Vagina (tissue), 2 donors: ENCODE measurements at regions not wholly inside any gene's neighbourhood (a gene's known extent, or its start where the extent isn't known, plus 50 kb on each side); places are given as distances from the start of the nearest gene placed in this dataset.

Experiments
- DNase-seq, 2 donors: peaks; one replicate each; pipeline ENCODE4 v3.0.0-alpha.2; 2017; ENCODE audit errors: extremely low spot score in 2 of 2
- H3K27ac ChIP-seq: fragments of 200-600 bp; sonication (generic); one replicate; pipeline ENCODE4 v1.5.1; 2019
- H3K27me3 ChIP-seq: fragments of 200-600 bp; sonication (generic); one replicate; pipeline ENCODE4 v1.5.1; 2019
- H3K36me3 ChIP-seq, 2 donors: fragments of 200-600 bp; sonication (generic); one replicate each; pipeline ENCODE4 v1.5.1; 2017 to 2019
- H3K4me1 ChIP-seq: fragments of 200-600 bp; sonication (generic); one replicate; pipeline ENCODE4 v1.5.1; 2019
- H3K4me3 ChIP-seq, 2 donors: fragments of 200-600 bp; sonication (generic); 1 replicate in 1 of 2; 2 replicates in 1 of 2; pipeline ENCODE4 v1.5.1; 2016 to 2019
- H3K9me3 ChIP-seq: fragments of 200-600 bp; sonication (generic); one replicate; pipeline ENCODE4 v1.5.1; 2019
- CTCF ChIP-seq, 3 experiments: fragments of 450-650 bp in 2 of 3; fragments of 200-600 bp in 1 of 3; sonication (generic) in 1 of 3; IDR thresholded peaks; one replicate each; pipeline ENCODE4 v1.5.1; 2017 to 2019; ENCODE audit warnings: antibody characterized with exemption in 3 of 3, mild to moderate bottlenecking in 2 of 3, moderate library complexity in 2 of 3
- POLR2A ChIP-seq, 2 donors: fragments of 450-650 bp; IDR thresholded peaks; one replicate each; pipeline ENCODE4 v1.6.1; 2017; ENCODE audit warnings: antibody characterized with exemption in 2 of 2, mild to moderate bottlenecking in 2 of 2, moderate library complexity in 2 of 2
- POLR2AphosphoS5 ChIP-seq, 2 donors: sonication (generic); formaldehyde crosslinking; IDR thresholded peaks; one replicate each; pipeline ENCODE4 v1.9.0; 2017; ENCODE audit warnings: antibody characterized with exemption in 2 of 2, mild to moderate bottlenecking in 2 of 2, low read depth in 1 of 2; ENCODE audit not compliant: insufficient read depth in 1 of 2
- intact Hi-C: fragments of 100-400 bp; cut with DNase I; formaldehyde crosslinking; loops from one replicate; pipeline ENCODE4 v1.15.1; 2023

GRCh38 chr3:141418751-141419150 is 50.4 kb downstream of the ZBTB38 start:
- Histone ChIP-seq H3K27ac (no peak overlapping the region), H3K4me3 (no peak overlapping the region), H3K27me3 (no peaks in the 10 kb centered on the region), H3K36me3 (peaks cover 0 to 16% of the 10 kb centered on the region in 2 donors), H3K9me3 (no peaks in the 10 kb centered on the region), H3K4me1 (peaks cover 77% of the 10 kb centered on the region)
- TF ChIP-seq CTCF (IDR thresholded peaks at IDR 0.05) (no peak), POLR2A (IDR thresholded peaks at IDR 0.05) (no peak), POLR2AphosphoS5 (IDR thresholded peaks at IDR 0.05; ENCODE audit: insufficient read depth in 1 of 2, low read depth in 1 of 2) (no peak)
- no peak for DNase-seq
- intact Hi-C loops: loop anchor here (10.0 kb wide), 1 partner anchor 54 kb away; the partner anchor contains the start of gene ZBTB38

- intact Hi-C loops: loop anchor here (10.0 kb wide), 1 partner anchor 55 kb away; the partner anchor contains the start of gene ZBTB38
- no peaks in the 10 kb centered on the region for H3K27me3 ChIP-seq
- H3K9me3 ChIP-seq: no peaks in the 10 kb centered on the region
- TF ChIP-seq CTCF (IDR thresholded peaks at IDR 0.05): no peak
- TF ChIP-seq POLR2AphosphoS5 (IDR thresholded peaks at IDR 0.05; ENCODE audit: insufficient read depth in 1 of 2, low read depth in 1 of 2): no peak
- no peak for TF ChIP-seq POLR2A (IDR thresholded peaks at IDR 0.05)
- peaks cover 77% of the 10 kb centered on the region for H3K4me1 ChIP-seq
- DNase-seq: no peak
- no peak overlapping the region for H3K4me3 ChIP-seq
- H3K36me3 ChIP-seq: peaks cover 0 to 7% of the 10 kb centered on the region in 2 donors
- peak overlapping the region; percentile 10 for H3K27ac ChIP-seq
These were observed 51.6 kb downstream of the ZBTB38 start for GRCh38 chr3:141419946-141420345.

- Histone ChIP-seq H3K4me3 (no peak overlapping the region), H3K9me3 (no peaks in the 10 kb centered on the region), H3K27me3 (no peaks in the 10 kb centered on the region), H3K27ac (peak overlapping the region; percentile 30), H3K4me1 (peaks cover 77% of the 10 kb centered on the region), H3K36me3 (peaks cover 0 to 7% of the 10 kb centered on the region in 2 donors)
- intact Hi-C loops: no loop called here
- TF ChIP-seq CTCF (IDR thresholded peaks at IDR 0.05) (no peak), POLR2AphosphoS5 (IDR thresholded peaks at IDR 0.05; ENCODE audit: insufficient read depth in 1 of 2, low read depth in 1 of 2) (no peak), POLR2A (IDR thresholded peaks at IDR 0.05) (no peak)
- no peak for DNase-seq
These were observed 52.9 kb downstream of the ZBTB38 start for GRCh38 chr3:141421186-141421585.

- Histone ChIP-seq H3K4me3 (no peak overlapping the region), H3K36me3 (peaks cover 0 to 7% of the 10 kb centered on the region in 2 donors), H3K4me1 (peaks cover 77% of the 10 kb centered on the region), H3K9me3 (no peaks in the 10 kb centered on the region), H3K27ac (peak overlapping the region; percentile 30), H3K27me3 (no peaks in the 10 kb centered on the region)
- intact Hi-C loops: no loop called here
- no peak for DNase-seq
- TF ChIP-seq CTCF (IDR thresholded peaks at IDR 0.05) (no peak), POLR2A (IDR thresholded peaks at IDR 0.05) (no peak), POLR2AphosphoS5 (IDR thresholded peaks at IDR 0.05; ENCODE audit: insufficient read depth in 1 of 2, low read depth in 1 of 2) (no peak)
These were observed 53.5 kb downstream of the ZBTB38 start for GRCh38 chr3:141421639-141422319.

GRCh38 chr3:141422961-141423582 is 54.8 kb downstream of the ZBTB38 start:
- intact Hi-C loops: no loop called here
- Histone ChIP-seq H3K4me3 (no peak overlapping the region), H3K27ac (peak overlapping the region; percentile 30), H3K4me1 (peaks cover 82% of the 10 kb centered on the region), H3K9me3 (no peaks in the 10 kb centered on the region), H3K36me3 (peaks cover 0 to 12% of the 10 kb centered on the region in 2 donors), H3K27me3 (no peaks in the 10 kb centered on the region)
- no peak for DNase-seq
- TF ChIP-seq CTCF (IDR thresholded peaks at IDR 0.05): no peak
- no peak for TF ChIP-seq POLR2A (IDR thresholded peaks at IDR 0.05)
- TF ChIP-seq POLR2AphosphoS5 (IDR thresholded peaks at IDR 0.05; ENCODE audit: insufficient read depth in 1 of 2, low read depth in 1 of 2): no peak
